A673 (cell line): ENCODE measurements at regions not wholly inside any gene's neighbourhood (a gene's known extent, or its start where the extent isn't known, plus 50 kb on each side); places are given as distances from the start of the nearest gene placed in this dataset.
"Not testable (repeated sequence)": the region's sequence is repeated elsewhere in the genome, so short reads cannot be mapped to it uniquely, and the experiment has no call there.

Source experiments
- BruUV-seq: library from RNA; stranded (reverse); fragments of 400-500 nt; replicated peaks from 2 replicates; lab custom pipeline; 2021; lab: Mats Ljungman, UMichigan
- CTCF ChIA-PET: fragments of 300-600 bp; sonication (Branson Sonifier 250); formaldehyde crosslinking; loops from one replicate; lab custom pipeline; 2022; ENCODE audit warnings: antibody characterized with exemption; lab: Charles Lee
- POLR2A ChIA-PET: fragments of 300-600 bp; sonication (Branson Sonifier 250); formaldehyde crosslinking; loops from one replicate; lab custom pipeline; 2022; ENCODE audit warnings: antibody characterized with exemption; ENCODE audit not compliant: low non-redundant PET; lab: Charles Lee
- DNase-seq: peaks from one replicate; pipeline ENCODE4 v3.0.0-alpha.2; 2015; ENCODE audit warnings: low spot score
- H3K27ac ChIP-seq: fragments of 200-600 bp; sonication (generic); 2 replicates; pipeline ENCODE4 v1.5.1; 2016; ENCODE audit warnings: mixed run types, low read depth, mild to moderate bottlenecking, mixed read lengths, antibody characterized with exemption, low read length; ENCODE audit not compliant: poor library complexity, severe bottlenecking
- H3K27me3 ChIP-seq: fragments of 200-600 bp; sonication (generic); replicated peaks from 2 replicates; pipeline ENCODE4 v1.6.1; 2017; ENCODE audit warnings: mixed run types, low read depth, mild to moderate bottlenecking, mixed read lengths, antibody characterized with exemption, low read length; ENCODE audit not compliant: insufficient read depth, poor library complexity
- H3K36me3 ChIP-seq: fragments of 200-600 bp; sonication (generic); 2 replicates; pipeline ENCODE4 v1.6.1; 2016; ENCODE audit warnings: mixed run types, mild to moderate bottlenecking, mixed read lengths, antibody characterized with exemption, low read length; ENCODE audit not compliant: insufficient read depth, poor library complexity, severe bottlenecking
- H3K4me1 ChIP-seq: fragments of 200-600 bp; sonication (generic); 2 replicates; pipeline ENCODE4 v1.6.1; 2017; ENCODE audit warnings: mixed run types, mild to moderate bottlenecking, mixed read lengths, antibody characterized with exemption, low read length; ENCODE audit not compliant: insufficient read depth, poor library complexity, severe bottlenecking
- H3K4me3 ChIP-seq: fragments of 200-600 bp; sonication (generic); 2 replicates; pipeline ENCODE4 v1.5.1; 2016; ENCODE audit warnings: low read depth, mixed run types, mild to moderate bottlenecking, mixed read lengths, low read length; ENCODE audit not compliant: poor library complexity, severe bottlenecking
- H3K9me3 ChIP-seq: fragments of 200-600 bp; sonication (generic); 2 replicates; pipeline ENCODE4 v1.6.1; 2016; ENCODE audit warnings: mixed run types, low read depth, mild to moderate bottlenecking, mixed read lengths, antibody characterized with exemption, low read length; ENCODE audit not compliant: poor library complexity, severe bottlenecking
- CTCF ChIP-seq: fragments of 300-800, 200-600 bp; sonication (generic); conservative IDR thresholded peaks from 2 replicates; pipeline ENCODE4 v1.5.1; 2017; ENCODE audit warnings: low read depth, mild to moderate bottlenecking, antibody characterized with exemption, low read length, moderate library complexity, mixed read lengths
- EZH2 ChIP-seq: fragments of 200-600 bp; sonication (generic); IDR thresholded peaks from 2 replicates; pipeline ENCODE4 v1.6.1; 2017; ENCODE audit warnings: borderline replicate concordance, low read depth, mild to moderate bottlenecking, mixed read lengths, antibody characterized with exemption, low read length; ENCODE audit not compliant: poor library complexity, severe bottlenecking
- intact Hi-C: fragments of 100-400 bp; cut with micrococcal nuclease; formaldehyde crosslinking; loops from one replicate; pipeline ENCODE4 v1.10.0; 2022; ENCODE audit not compliant: unreplicated experiment

- CTCF ChIA-PET, result no interaction called here
- POLR2A ChIA-PET, result no interaction called here
- peaks cover 5% of the 10 kb centered on the region for H3K27me3 ChIP-seq
- no TSS peak for BruUV-seq
- H3K4me3 ChIP-seq, result no peak overlapping the region
- no peaks in the 10 kb centered on the region for H3K36me3 ChIP-seq
- H3K9me3 ChIP-seq, result no peaks in the 10 kb centered on the region
- H3K4me1 ChIP-seq, result no peaks in the 10 kb centered on the region
- TF ChIP-seq EZH2, result no peak
- no peak for TF ChIP-seq CTCF
- DNase-seq, result no peak
- no peak overlapping the region for H3K27ac ChIP-seq
- intact Hi-C loops, result no loop called here
Observed at GRCh38 chr1:215306426-215306825, 223.9 kb downstream of the KCNK2 start.

- ChIA-PET POLR2A (no interaction called here), CTCF (no interaction called here)
- no peak overlapping the region for H3K27ac ChIP-seq
- intact Hi-C loops, result no loop called here
- no peak for DNase-seq
- no peaks in the 10 kb centered on the region for H3K4me1 ChIP-seq
- no peak for TF ChIP-seq CTCF
- no peak for TF ChIP-seq EZH2
- H3K4me3 ChIP-seq, result no peak overlapping the region
- no peaks in the 10 kb centered on the region for H3K27me3 ChIP-seq
- H3K36me3 ChIP-seq, result no peaks in the 10 kb centered on the region
- no TSS peak for BruUV-seq
- H3K9me3 ChIP-seq, result no peaks in the 10 kb centered on the region
Observed at GRCh38 chr1:215321802-215322201, 239.3 kb downstream of the KCNK2 start.

- BruUV-seq, H3K4me1 ChIP-seq, DNase-seq, H3K27me3 ChIP-seq, H3K27ac ChIP-seq, intact Hi-C loops, H3K4me3 ChIP-seq, H3K36me3 ChIP-seq, H3K9me3 ChIP-seq, POLR2A ChIA-PET, CTCF ChIA-PET: not testable (repeated sequence)
Observed at GRCh38 chr1:215323992-215324391, 241.5 kb downstream of the KCNK2 start.

- Histone ChIP-seq H3K27me3 (peaks cover 5% of the 10 kb centered on the region), H3K4me1 (no peaks in the 10 kb centered on the region), H3K9me3 (no peaks in the 10 kb centered on the region), H3K27ac (no peak overlapping the region), H3K36me3 (no peaks in the 10 kb centered on the region), H3K4me3 (no peak overlapping the region)
- TF ChIP-seq EZH2 (no peak), CTCF (no peak)
- intact Hi-C loops, result no loop called here
- no TSS peak for BruUV-seq
- DNase-seq, result no peak
- ChIA-PET POLR2A (no interaction called here), CTCF (no interaction called here)
Observed at GRCh38 chr1:215330426-215330825, 236.7 kb upstream of the KCTD3 start.
